ENCODE measurements at regions not wholly inside any gene's neighbourhood (a gene's known extent, or its start where the extent isn't known, plus 50 kb on each side); places are given as distances from the start of the nearest gene placed in this dataset.

DNA sequence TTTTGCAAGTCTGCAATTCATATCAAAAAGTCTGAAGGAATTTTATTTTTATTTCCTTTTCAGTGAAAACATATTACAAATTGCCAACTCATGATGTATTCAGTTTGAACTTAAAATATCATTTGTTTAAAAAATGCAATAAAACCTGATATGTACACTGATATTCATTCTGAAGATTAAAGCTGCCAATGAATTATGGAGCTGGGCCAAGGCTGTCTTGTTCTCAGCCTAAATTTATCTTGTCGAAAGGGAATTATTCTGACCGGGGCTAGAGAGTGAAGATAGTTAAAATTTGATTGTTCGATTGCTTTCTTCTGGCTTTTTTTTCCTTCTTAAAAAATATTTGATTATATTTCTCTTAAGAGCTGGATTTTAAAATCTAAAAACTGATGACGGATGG lies 54.0 kb upstream of the RBFOX1 start:
- no peak for TF ChIP-seq FOS (IDR thresholded peaks at IDR 0.05; ENCODE audit: borderline replicate concordance, insufficient read depth, low read length)
- TF ChIP-seq POLR2A (IDR thresholded peaks at IDR 0.05; ENCODE audit: low read depth, low read length), result no peak
- TF ChIP-seq, protein P1, sequence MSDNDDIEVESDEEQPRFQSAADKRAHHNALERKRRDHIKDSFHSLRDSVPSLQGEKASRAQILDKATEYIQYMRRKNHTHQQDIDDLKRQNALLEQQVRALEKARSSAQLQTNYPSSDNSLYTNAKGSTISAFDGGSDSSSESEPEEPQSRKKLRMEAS (IDR thresholded peaks at IDR 0.05; ENCODE audit: insufficient read depth, insufficient read length), result no peak
- TF ChIP-seq MYC (IDR thresholded peaks at IDR 0.05; ENCODE audit: low read depth, low read length), result no peak
- TF ChIP-seq EZH2 (IDR thresholded peaks at IDR 0.05; ENCODE audit: borderline replicate concordance, low read depth, low read length, severe bottlenecking), result no peak
- no peak for TF ChIP-seq POLR2AphosphoS5 (IDR thresholded peaks at IDR 0.05; ENCODE audit: insufficient read depth, low read depth, low read length)
- no peak for TF ChIP-seq JUN (IDR thresholded peaks at IDR 0.05; ENCODE audit: borderline replicate concordance, insufficient read depth, insufficient read length, low read depth)
- no peak for TF ChIP-seq GATA2 (IDR thresholded peaks at IDR 0.05; ENCODE audit: insufficient read depth, insufficient read length, low read depth, low read length)
- TF ChIP-seq, protein P2, sequence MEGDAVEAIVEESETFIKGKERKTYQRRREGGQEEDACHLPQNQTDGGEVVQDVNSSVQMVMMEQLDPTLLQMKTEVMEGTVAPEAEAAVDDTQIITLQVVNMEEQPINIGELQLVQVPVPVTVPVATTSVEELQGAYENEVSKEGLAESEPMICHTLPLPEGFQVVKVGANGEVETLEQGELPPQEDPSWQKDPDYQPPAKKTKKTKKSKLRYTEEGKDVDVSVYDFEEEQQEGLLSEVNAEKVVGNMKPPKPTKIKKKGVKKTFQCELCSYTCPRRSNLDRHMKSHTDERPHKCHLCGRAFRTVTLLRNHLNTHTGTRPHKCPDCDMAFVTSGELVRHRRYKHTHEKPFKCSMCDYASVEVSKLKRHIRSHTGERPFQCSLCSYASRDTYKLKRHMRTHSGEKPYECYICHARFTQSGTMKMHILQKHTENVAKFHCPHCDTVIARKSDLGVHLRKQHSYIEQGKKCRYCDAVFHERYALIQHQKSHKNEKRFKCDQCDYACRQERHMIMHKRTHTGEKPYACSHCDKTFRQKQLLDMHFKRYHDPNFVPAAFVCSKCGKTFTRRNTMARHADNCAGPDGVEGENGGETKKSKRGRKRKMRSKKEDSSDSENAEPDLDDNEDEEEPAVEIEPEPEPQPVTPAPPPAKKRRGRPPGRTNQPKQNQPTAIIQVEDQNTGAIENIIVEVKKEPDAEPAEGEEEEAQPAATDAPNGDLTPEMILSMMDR (IDR thresholded peaks at IDR 0.05; ENCODE audit: extremely low read depth in 1 of 2, insufficient read depth in 1 of 2, low read depth in 1 of 2, low read length in 2 of 2), result no peak
- intact Hi-C loops (cut with micrococcal nuclease), result no loop called here
- ChIA-PET POLR2A (no interaction called here), CTCF (no interaction called here)
- Histone ChIP-seq H3K9me1 (replicated peaks; ENCODE audit: control insufficient read depth, extremely low read depth, insufficient read depth, low read length) (no peaks in the 10 kb centered on the region), H3K4me3 (replicated peaks in 1 of 3; ENCODE audit: insufficient read depth in 1 of 3, low read depth in 1 of 3, low read length in 3 of 3) (no peak overlapping the region), H3K9ac (replicated peaks; ENCODE audit: extremely low read depth, insufficient read depth, low read length) (no peak overlapping the region), H3K36me3 (ENCODE audit: control insufficient read depth in 2 of 2, extremely low read depth in 1 of 2, insufficient read depth in 2 of 2, low read length in 2 of 2) (no peaks in the 10 kb centered on the region), H3K27ac (ENCODE audit: insufficient read depth, low read depth, low read length) (no peak overlapping the region), H4K20me1 (replicated peaks; ENCODE audit: control insufficient read depth, extremely low read depth, insufficient read depth, low read length) (peaks cover 1% of the 10 kb centered on the region), H3K4me1 (ENCODE audit: control insufficient read depth, extremely low read depth, insufficient read depth, low read length) (no peaks in the 10 kb centered on the region), H3K9me3 (replicated peaks; ENCODE audit: control insufficient read depth, insufficient read depth, low read length) (peaks cover 9% of the 10 kb centered on the region), H3K79me2 (ENCODE audit: control insufficient read depth, insufficient read depth, low read length) (no peaks in the 10 kb centered on the region), H3K4me2 (ENCODE audit: insufficient read depth, low read length) (no peak overlapping the region), H3K27me3 (ENCODE audit: control insufficient read depth in 2 of 2, insufficient read depth in 2 of 2, low read length in 2 of 2) (no peaks in the 10 kb centered on the region), H2AFZ (ENCODE audit: low read depth, low read length) (no peak overlapping the region)
- dilution Hi-C loops (cut with MboI; ENCODE audit: extremely low pct_ligation_motif_present, low sequenced_read_pairs), result no loop called here
- no peak for FAIRE-seq
- BruUV-seq (replicated peaks), result no TSS peak
- DNase-seq (ENCODE audit: low read depth, low spot score), result no peak
